Activated T-cell treated with anti-CD3 and anti-CD28 coated beads, Interleukin-2, amount 50 U/mL, for 72 hours (primary cell): ENCODE measurements at regions not wholly inside any gene's neighbourhood (a gene's known extent, or its start where the extent isn't known, plus 50 kb on each side); places are given as distances from the start of the nearest gene placed in this dataset.

ENCODE experiments used
- ATAC-seq, 2 donors: fragments of 150-1000 bp; cut with Tn5 transposase; replicated peaks in 1 of 2; 2 replicates each; pipeline ENCODE4 v1.10.0; 2021; ENCODE audit warnings: moderate library complexity in 2 of 2, mild to moderate bottlenecking in 1 of 2
- DNase-seq, 2 donors: peaks; one replicate each; pipeline ENCODE4 v3.0.0; 2021 to 2022; ENCODE audit warnings: mixed read lengths in 1 of 2
- H3K27ac Mint-ChIP-seq: one replicate; pipeline ENCODE4 v1.8.0; 2022; ENCODE audit warnings: mild to moderate bottlenecking, moderate library complexity, mixed read lengths
- H3K27me3 Mint-ChIP-seq: one replicate; pipeline ENCODE4 v1.8.0; 2022; ENCODE audit warnings: low read depth, mixed read lengths
- H3K36me3 Mint-ChIP-seq, 2 donors: one replicate each; pipeline ENCODE4 v1.8.0; 2022; ENCODE audit warnings: mixed read lengths in 2 of 2, mild to moderate bottlenecking in 1 of 2; ENCODE audit not compliant: insufficient read depth in 2 of 2
- H3K4me1 Mint-ChIP-seq: one replicate; pipeline ENCODE4 v1.8.0; 2022; ENCODE audit warnings: low read depth, mixed read lengths
- H3K4me3 Mint-ChIP-seq, 2 donors: one replicate each; pipeline ENCODE4 v1.8.0; 2022; ENCODE audit warnings: mild to moderate bottlenecking in 2 of 2, mixed read lengths in 2 of 2, moderate library complexity in 2 of 2
- H3K9me3 Mint-ChIP-seq, 2 donors: one replicate each; pipeline ENCODE4 v1.8.0; 2022; ENCODE audit warnings: mixed read lengths in 2 of 2

GRCh38 chrX:42077675-42078074 lies 154.3 kb upstream of the CASK start:
- Mint-ChIP-seq H3K9me3 (peaks cover 0 to 1% of the 10 kb centered on the region in 2 donors), H3K27me3 (no peaks in the 10 kb centered on the region), H3K27ac (no peak overlapping the region), H3K4me1 (peaks cover 7% of the 10 kb centered on the region), H3K36me3 (peaks cover 0 to 2% of the 10 kb centered on the region in 2 donors), H3K4me3 (no peak overlapping the region)
- ATAC-seq (no peak), DNase-seq (no peak)

- peak overlapping the region in 1 of 2 donors; percentile 42 for H3K4me3 Mint-ChIP-seq
- peak in 1 of 2 donors; percentile 26 for ATAC-seq
- H3K4me1 Mint-ChIP-seq: peaks cover 7% of the 10 kb centered on the region
Observed at GRCh38 chrX:42075032-42075431, 151.7 kb upstream of the CASK start.

GRCh38 chrX:42073448-42073847 lies 150.1 kb upstream of the CASK start:
- no peak overlapping the region for H3K27ac Mint-ChIP-seq
- peaks cover 10% of the 10 kb centered on the region for H3K27me3 Mint-ChIP-seq
- H3K4me1 Mint-ChIP-seq: peaks cover 7% of the 10 kb centered on the region
- DNase-seq: no peak
- H3K4me3 Mint-ChIP-seq: no peak overlapping the region
- no peaks in the 10 kb centered on the region for H3K36me3 Mint-ChIP-seq
- no peak for ATAC-seq
- no peaks in the 10 kb centered on the region for H3K9me3 Mint-ChIP-seq

More at GRCh38 chrX:42075032-42075431, 151.7 kb upstream of the CASK start:
- Mint-ChIP-seq H3K27me3 (peaks cover 4% of the 10 kb centered on the region), H3K36me3 (peaks cover 0 to 2% of the 10 kb centered on the region in 2 donors), H3K27ac (peak overlapping the region; percentile 51), H3K9me3 (no peaks in the 10 kb centered on the region)
- no peak for DNase-seq

DNA sequence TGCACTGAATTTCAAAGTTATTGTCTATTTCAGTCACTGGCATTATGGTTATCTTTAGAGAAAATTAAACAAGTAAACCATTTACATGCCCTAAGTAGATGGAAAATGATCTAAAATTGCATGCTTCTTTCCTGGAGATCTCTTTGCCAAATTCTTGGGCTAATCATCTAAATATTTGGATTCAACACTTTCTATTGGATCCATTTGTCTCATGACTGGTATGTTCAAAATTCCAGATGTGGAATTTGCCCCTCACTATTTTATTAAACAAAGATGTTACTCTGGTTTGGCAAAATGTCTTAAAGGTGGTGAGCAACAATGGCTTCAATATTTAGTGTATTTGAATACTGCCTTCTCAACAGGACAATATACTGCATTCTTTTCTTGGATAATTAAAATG lies 147.5 kb upstream of the CASK start:
- Mint-ChIP-seq H3K4me3 (no peak overlapping the region), H3K27me3 (peaks cover 16% of the 10 kb centered on the region), H3K36me3 (no peaks in the 10 kb centered on the region), H3K4me1 (peaks cover 7% of the 10 kb centered on the region), H3K9me3 (no peaks in the 10 kb centered on the region), H3K27ac (no peak overlapping the region)
- DNase-seq (no peak), ATAC-seq (no peak)

- Mint-ChIP-seq H3K27me3 (peaks cover 8% of the 10 kb centered on the region), H3K4me3 (no peak overlapping the region), H3K36me3 (no peaks in the 10 kb centered on the region), H3K4me1 (no peaks in the 10 kb centered on the region), H3K27ac (no peak overlapping the region), H3K9me3 (peaks cover 0 to 2% of the 10 kb centered on the region in 2 donors)
- ATAC-seq (no peak), DNase-seq (no peak)
Observed at GRCh38 chrX:42054256-42054655, 130.9 kb upstream of the CASK start.

DNA sequence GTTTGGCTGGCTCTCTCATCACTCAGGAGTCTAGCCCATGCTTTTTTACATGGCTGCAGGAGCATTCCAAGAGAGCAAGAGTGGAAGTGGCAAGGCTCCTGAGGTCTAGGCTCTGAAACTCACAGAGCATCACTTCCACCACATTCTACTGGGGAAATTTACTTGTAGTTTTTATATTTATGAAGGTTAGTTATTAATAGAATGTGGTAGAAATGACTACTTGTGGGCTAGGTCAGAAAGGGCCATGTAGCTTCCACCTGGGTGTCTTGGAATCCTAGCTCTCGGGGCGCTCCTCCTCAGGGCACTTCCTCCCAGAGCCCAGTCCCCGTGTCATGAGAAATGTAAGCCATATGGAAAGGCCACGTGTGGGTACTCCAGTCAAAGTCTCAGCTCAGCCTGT lies 127.0 kb upstream of the CASK start:
- Mint-ChIP-seq H3K9me3 (peaks cover 1 to 2% of the 10 kb centered on the region in 2 donors), H3K27ac (no peak overlapping the region), H3K27me3 (no peaks in the 10 kb centered on the region), H3K4me3 (no peak overlapping the region), H3K4me1 (no peaks in the 10 kb centered on the region), H3K36me3 (no peaks in the 10 kb centered on the region)
- ATAC-seq (no peak), DNase-seq (no peak)

- Mint-ChIP-seq H3K9me3 (peaks cover 1 to 2% of the 10 kb centered on the region in 2 donors), H3K4me3 (no peak overlapping the region), H3K27ac (no peak overlapping the region), H3K27me3 (no peaks in the 10 kb centered on the region), H3K36me3 (no peaks in the 10 kb centered on the region), H3K4me1 (no peaks in the 10 kb centered on the region)
- DNase-seq (no peak), ATAC-seq (no peak)
Observed at GRCh38 chrX:42047886-42048285, 124.5 kb upstream of the CASK start.

DNA sequence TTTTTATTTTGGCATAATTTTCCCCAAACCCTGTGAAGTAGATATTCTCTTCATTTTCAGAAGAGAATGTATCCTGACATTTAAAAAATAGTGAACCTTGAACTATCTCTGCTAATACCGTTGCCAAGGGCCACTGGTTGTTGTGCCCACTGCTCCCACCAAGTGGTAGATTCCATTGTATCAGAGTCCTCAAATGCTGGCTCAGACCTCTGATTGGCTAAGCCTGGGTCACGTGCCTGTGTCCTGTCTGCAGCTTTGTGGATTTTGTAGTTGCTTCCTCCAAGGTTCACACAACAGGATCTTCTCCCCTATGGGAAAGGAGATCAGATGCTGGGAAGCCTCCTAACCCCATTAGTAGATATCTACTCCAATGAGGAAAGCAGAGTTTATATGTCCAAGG lies 104.8 kb upstream of the CASK start:
- Mint-ChIP-seq H3K4me3 (no peak overlapping the region), H3K27ac (no peak overlapping the region), H3K36me3 (peaks cover 0 to 2% of the 10 kb centered on the region in 2 donors), H3K4me1 (no peaks in the 10 kb centered on the region), H3K27me3 (peaks cover 13% of the 10 kb centered on the region), H3K9me3 (peaks cover 6 to 9% of the 10 kb centered on the region in 2 donors)
- ATAC-seq (no peak), DNase-seq (no peak)

DNA sequence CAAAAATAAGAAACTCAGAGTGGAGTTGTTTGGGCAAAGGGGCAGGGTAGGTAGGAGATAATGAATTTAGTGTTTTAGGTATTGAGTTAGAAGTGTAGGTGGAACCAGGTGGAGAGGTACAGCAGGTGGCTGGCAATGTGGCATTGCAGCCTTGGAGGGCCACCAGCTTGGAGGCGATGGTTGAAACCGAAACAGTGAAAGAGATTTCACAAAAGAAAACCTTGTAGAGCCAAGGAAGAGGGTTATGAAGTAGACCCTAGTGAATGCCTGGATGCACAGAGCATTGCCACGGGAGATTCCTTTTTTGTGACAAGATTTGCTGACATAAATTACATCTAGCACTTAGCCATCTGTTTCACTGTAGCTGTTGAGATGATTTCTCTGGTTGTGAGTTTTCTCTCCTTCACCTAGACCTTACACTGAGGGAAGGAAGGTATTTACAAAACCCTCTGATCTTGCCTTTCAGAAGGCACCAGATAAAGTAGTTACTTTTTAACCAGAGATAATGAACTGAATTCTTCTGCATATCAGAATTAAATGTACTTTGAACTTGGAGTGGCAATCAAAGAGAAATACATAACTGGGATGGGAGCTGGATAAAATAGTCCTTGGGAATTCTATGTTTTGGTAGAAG lies 104.1 kb upstream of the CASK start:
- Mint-ChIP-seq H3K27ac (no peak overlapping the region), H3K36me3 (peaks cover 0 to 2% of the 10 kb centered on the region in 2 donors), H3K4me1 (peaks cover under 1% of the 10 kb centered on the region)

GRCh38 chrX:42025861-42026260 lies 102.5 kb upstream of the CASK start:
- ATAC-seq (no peak), DNase-seq (no peak)
- Mint-ChIP-seq H3K9me3 (peaks cover 3 to 8% of the 10 kb centered on the region in 2 donors), H3K27me3 (peaks cover 13% of the 10 kb centered on the region), H3K36me3 (peaks cover 0 to 2% of the 10 kb centered on the region in 2 donors), H3K4me3 (no peak overlapping the region), H3K4me1 (peaks cover 11% of the 10 kb centered on the region), H3K27ac (no peak overlapping the region)

More for the DNA sequence above, 104.1 kb upstream of the CASK start:
- Mint-ChIP-seq H3K9me3 (peaks cover 6 to 9% of the 10 kb centered on the region in 2 donors), H3K27me3 (peaks cover 13% of the 10 kb centered on the region), H3K4me3 (no peak overlapping the region)
- no peak for DNase-seq
- ATAC-seq: no peak

GRCh38 chrX:42023122-42023521 lies 99.8 kb upstream of the CASK start:
- H3K9me3 Mint-ChIP-seq: peaks cover 0 to 3% of the 10 kb centered on the region in 2 donors
- no peaks in the 10 kb centered on the region for H3K36me3 Mint-ChIP-seq
- peaks cover 8% of the 10 kb centered on the region for H3K27me3 Mint-ChIP-seq
- H3K4me3 Mint-ChIP-seq: peak overlapping the region in 1 of 2 donors; percentile 40
- H3K4me1 Mint-ChIP-seq: peaks cover 20% of the 10 kb centered on the region
- peak; percentile 67 to 69 for ATAC-seq
- DNase-seq: peak in 1 of 2 donors; percentile 1
- peak overlapping the region; percentile 82 for H3K27ac Mint-ChIP-seq

DNA sequence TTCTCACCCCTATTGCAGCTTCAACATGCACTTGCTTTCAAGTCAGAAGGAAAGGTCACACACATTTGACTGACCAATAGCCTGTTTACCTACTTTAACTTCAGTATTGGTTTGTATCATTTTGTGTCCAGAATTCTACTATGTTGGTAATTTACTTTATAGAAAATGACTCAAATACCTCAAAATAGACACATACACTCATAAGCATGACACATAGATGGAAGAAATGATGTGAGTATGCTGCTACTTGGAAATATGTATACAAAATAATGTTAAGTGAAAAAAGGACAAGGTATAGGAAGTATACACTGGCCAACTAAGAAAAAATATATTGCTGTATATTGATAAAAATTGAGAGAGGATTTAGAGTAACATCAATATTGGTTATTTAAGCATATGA lies 98.8 kb upstream of the CASK start:
- no peaks in the 10 kb centered on the region for H3K36me3 Mint-ChIP-seq
- peak overlapping the region; percentile 82 for H3K27ac Mint-ChIP-seq
- peaks cover 0 to 2% of the 10 kb centered on the region in 2 donors for H3K9me3 Mint-ChIP-seq
- H3K27me3 Mint-ChIP-seq: peaks cover 8% of the 10 kb centered on the region
- H3K4me1 Mint-ChIP-seq: peaks cover 20% of the 10 kb centered on the region
- ATAC-seq (peak; percentile 72 to 76), DNase-seq (no peak)
- H3K4me3 Mint-ChIP-seq: peak overlapping the region in 1 of 2 donors; percentile 62

DNA sequence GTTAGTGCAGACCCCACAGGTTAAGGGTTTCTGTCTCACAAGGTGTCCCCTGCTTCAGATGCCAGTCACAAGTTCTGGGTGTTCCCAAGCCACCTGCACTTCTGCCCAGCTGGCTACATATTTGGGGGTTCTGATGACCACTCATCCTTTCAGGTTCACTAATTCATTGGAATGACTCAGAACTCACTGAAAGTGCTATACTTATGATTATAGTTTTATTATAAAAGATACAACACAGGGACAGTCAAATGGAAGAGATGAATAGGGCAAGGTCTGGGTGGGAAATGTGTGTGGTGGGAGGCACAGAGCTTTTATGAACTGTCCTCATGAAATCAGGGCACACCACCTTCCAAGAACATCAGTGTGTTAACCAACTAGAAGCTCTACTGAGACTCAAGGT lies 97.7 kb upstream of the CASK start:
- peak; percentile 38 to 56 for ATAC-seq
- no peaks in the 10 kb centered on the region for H3K9me3 Mint-ChIP-seq
- peak overlapping the region; percentile 82 for H3K27ac Mint-ChIP-seq
- no peaks in the 10 kb centered on the region for H3K27me3 Mint-ChIP-seq
- H3K36me3 Mint-ChIP-seq: no peaks in the 10 kb centered on the region
- H3K4me1 Mint-ChIP-seq: peaks cover 20% of the 10 kb centered on the region
- H3K4me3 Mint-ChIP-seq: no peak overlapping the region
- DNase-seq: no peak

DNA sequence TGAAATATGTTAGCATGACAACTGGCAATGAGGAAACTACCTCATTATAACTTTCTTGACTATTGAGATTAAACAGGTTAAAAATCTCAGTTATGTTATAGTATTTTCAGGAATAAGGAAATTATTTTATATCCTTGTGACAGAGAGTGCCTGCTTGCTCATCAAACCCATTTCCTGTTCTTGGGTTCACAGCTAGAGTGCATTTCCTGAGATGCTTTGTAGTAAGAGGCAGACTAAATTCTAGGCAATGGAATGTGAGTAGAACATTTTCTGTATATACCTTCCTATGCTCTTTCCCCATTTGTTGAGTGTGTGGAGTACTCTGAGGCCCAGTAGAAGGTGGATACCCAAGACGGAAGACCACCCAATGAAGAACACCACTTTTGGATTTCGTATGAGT lies 96.9 kb upstream of the CASK start:
- H3K27ac Mint-ChIP-seq: peak overlapping the region; percentile 44
- H3K4me3 Mint-ChIP-seq: peak overlapping the region in 1 of 2 donors; percentile 33

More for the DNA sequence above, 96.9 kb upstream of the CASK start:
- H3K27me3 Mint-ChIP-seq: no peaks in the 10 kb centered on the region
- no peak for ATAC-seq
- peaks cover 20% of the 10 kb centered on the region for H3K4me1 Mint-ChIP-seq
- no peaks in the 10 kb centered on the region for H3K36me3 Mint-ChIP-seq
- no peak for DNase-seq
- no peaks in the 10 kb centered on the region for H3K9me3 Mint-ChIP-seq
